ENCODE measurements at regions not wholly inside any gene's neighbourhood (a gene's known extent, or its start where the extent isn't known, plus 50 kb on each side); places are given as distances from the start of the nearest gene placed in this dataset.

DNA sequence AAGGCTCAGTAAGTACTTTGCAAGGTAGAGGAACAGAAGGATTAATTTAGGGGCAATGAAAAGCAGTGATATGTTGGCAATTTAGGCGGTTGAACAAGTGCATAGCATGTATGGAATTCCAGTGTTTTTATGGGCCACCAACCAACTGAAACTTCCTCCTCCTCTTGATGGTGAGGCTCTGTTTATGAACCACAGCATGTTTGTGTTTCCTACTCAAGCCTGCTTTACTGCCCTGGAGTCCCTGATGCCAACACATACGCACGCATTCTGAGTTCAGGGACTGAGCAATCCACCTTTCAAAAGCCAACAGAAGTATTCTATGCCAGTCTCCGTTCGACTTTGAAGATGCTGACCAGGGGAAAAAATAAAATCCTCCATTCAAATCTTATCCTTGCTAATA, 417.5 kb downstream of the EFNA5 start:
- DNase-seq (ENCODE audit: extremely low spot score), result no peak
- no peak for TF ChIP-seq ZNF384 (IDR thresholded peaks at IDR 0.05)
- no peak for TF ChIP-seq FOXK2 (IDR thresholded peaks at IDR 0.05)
- no peak for TF ChIP-seq LEF1 (IDR thresholded peaks at IDR 0.05; ENCODE audit: borderline replicate concordance)
- TF ChIP-seq SP1 (IDR thresholded peaks at IDR 0.05), result no peak
- TF ChIP-seq CTBP1 (IDR thresholded peaks at IDR 0.05; ENCODE audit: borderline replicate concordance), result no peak
- TF ChIP-seq BHLHE40 (IDR thresholded peaks at IDR 0.05; ENCODE audit: borderline replicate concordance), result no peak
- TF ChIP-seq, protein P1, sequence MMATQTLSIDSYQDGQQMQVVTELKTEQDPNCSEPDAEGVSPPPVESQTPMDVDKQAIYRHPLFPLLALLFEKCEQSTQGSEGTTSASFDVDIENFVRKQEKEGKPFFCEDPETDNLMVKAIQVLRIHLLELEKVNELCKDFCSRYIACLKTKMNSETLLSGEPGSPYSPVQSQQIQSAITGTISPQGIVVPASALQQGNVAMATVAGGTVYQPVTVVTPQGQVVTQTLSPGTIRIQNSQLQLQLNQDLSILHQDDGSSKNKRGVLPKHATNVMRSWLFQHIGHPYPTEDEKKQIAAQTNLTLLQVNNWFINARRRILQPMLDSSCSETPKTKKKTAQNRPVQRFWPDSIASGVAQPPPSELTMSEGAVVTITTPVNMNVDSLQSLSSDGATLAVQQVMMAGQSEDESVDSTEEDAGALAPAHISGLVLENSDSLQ (IDR thresholded peaks at IDR 0.05), result no peak
- no peak for TF ChIP-seq SUZ12 (IDR thresholded peaks at IDR 0.05)
- TF ChIP-seq HDGF (IDR thresholded peaks at IDR 0.05; ENCODE audit: borderline replicate concordance), result no peak
- no peak for TF ChIP-seq FOXA1 (IDR thresholded peaks at IDR 0.05)
- TF ChIP-seq NFRKB (IDR thresholded peaks at IDR 0.05), result no peak
- no peak for TF ChIP-seq ARNT (IDR thresholded peaks at IDR 0.05)
- no peak for TF ChIP-seq ELF4 (IDR thresholded peaks at IDR 0.05)
- no peak for TF ChIP-seq FOXM1 (IDR thresholded peaks at IDR 0.05; ENCODE audit: borderline replicate concordance)
- TF ChIP-seq L3MBTL2 (conservative IDR thresholded peaks at IDR 0.05), result no peak
- TF ChIP-seq TARDBP (IDR thresholded peaks at IDR 0.05), result no peak
- ChIA-PET POLR2A (no interaction called here), CTCF (interaction anchor here (0.6 kb wide), 1 partner anchor 950 kb away, joined by 3 read pairs; no protein-coding TSS in a partner anchor)

DNA sequence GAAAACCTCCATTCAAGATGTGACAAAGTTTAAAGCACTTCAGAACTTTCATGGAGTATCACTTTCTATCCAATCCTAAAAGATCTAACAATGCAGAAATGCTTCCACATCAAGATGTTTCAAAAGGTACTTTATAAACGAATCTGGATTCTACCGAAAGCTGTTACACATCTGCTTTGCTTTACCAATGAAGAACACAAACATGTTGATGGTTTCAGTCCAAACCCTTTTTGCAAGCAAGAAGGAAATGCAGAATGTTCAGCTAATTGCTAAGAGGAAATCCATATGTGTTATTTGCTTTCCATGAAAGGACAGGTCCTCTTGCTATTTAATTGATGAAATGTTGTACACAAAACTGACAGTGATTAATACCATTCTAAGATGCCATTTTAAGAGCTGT, 419.6 kb downstream of the EFNA5 start:
- ChIA-PET CTCF (interaction anchor here (1.4 kb wide), 1 partner anchor 9 kb away, joined by 3 read pairs; no protein-coding TSS in a partner anchor), POLR2A (no interaction called here)
- TF ChIP-seq SUZ12 (IDR thresholded peaks at IDR 0.05), result no peak
- TF ChIP-seq, protein P1 (IDR thresholded peaks at IDR 0.05), result peak; percentile 26; the same call in 1 of the 2 replicates
- no peak for DNase-seq (ENCODE audit: extremely low spot score)

DNA sequence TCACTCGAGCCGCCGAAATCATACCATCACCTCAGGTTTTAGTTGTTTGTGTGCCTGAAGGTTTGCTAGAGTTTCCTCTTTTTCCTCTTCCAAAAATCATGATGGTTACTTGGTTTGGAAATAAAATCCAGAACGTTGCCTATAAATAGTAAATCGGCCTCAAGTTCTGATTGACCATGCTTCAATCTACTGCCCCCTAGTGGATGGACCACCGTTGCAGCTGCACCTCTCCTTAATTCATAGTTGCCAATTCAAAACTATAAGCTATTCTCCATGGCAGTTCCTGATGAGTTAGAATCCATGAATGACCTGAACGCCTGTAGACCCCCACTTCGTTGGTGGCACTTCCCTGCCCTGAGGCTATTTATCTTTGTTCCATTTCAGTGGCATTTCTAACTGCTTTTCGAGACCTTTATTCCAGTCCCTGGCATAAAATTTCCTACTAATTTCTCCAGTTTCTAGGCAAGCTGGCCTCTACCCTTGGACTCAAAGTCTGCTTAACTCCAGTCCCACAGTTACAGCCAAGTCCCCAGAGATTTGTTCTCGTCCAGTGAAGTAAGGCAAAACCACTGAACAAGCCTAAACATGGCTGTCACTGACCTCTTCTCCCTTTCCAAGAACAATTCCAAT, 422.6 kb downstream of the EFNA5 start:
- CTCF ChIA-PET, result interaction anchor here (0.8 to 1.7 kb wide), 7 partner anchors 13 to 433 kb away, joined by 3 to 4 read pairs (median 3); no protein-coding TSS in a partner anchor
- TF ChIP-seq L3MBTL2 (conservative IDR thresholded peaks at IDR 0.05) (0 out of 2 replicates have a peak, but pooled peaks have one; percentile 22), SUZ12 (IDR thresholded peaks at IDR 0.05) (no peak), CTBP1 (IDR thresholded peaks at IDR 0.05; ENCODE audit: borderline replicate concordance) (no peak), NFRKB (IDR thresholded peaks at IDR 0.05) (no peak), ELF4 (IDR thresholded peaks at IDR 0.05) (no peak), FOXK2 (IDR thresholded peaks at IDR 0.05) (no peak), HDGF (IDR thresholded peaks at IDR 0.05; ENCODE audit: borderline replicate concordance) (no peak), TARDBP (IDR thresholded peaks at IDR 0.05) (no peak)
- POLR2A ChIA-PET, result no interaction called here
- peak; percentile 60 for DNase-seq (ENCODE audit: extremely low spot score)

DNA sequence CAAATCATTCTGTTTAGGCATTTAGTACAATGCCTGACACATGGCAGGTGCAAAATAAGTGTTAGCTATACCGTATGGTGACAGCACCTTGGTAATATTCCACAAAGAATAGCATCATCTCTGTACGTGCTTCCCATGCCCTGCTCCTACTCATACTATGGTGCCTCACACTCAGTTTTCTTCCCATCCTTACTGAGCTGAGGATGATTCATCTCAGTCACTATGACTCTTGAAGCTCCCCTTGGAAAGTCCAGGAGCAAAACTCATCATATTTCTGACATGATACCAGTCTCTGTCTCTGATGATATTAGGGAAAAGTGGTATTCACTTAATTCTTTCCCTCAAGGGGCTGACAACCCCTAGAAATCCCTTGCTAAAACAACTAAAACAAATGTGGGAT, 423.3 kb downstream of the EFNA5 start:
- CTCF ChIA-PET, result interaction anchor here (0.7 to 1.7 kb wide), 6 partner anchors 12 to 935 kb away, joined by 3 to 4 read pairs (median 3); no protein-coding TSS in a partner anchor
- POLR2A ChIA-PET, result no interaction called here
- TF ChIP-seq FOXK2 (IDR thresholded peaks at IDR 0.05), result no peak
- no peak for TF ChIP-seq BHLHE40 (IDR thresholded peaks at IDR 0.05; ENCODE audit: borderline replicate concordance)
- TF ChIP-seq FOXA1 (IDR thresholded peaks at IDR 0.05), result no peak
- no peak for TF ChIP-seq FOXM1 (IDR thresholded peaks at IDR 0.05; ENCODE audit: borderline replicate concordance)
- TF ChIP-seq NFRKB (IDR thresholded peaks at IDR 0.05), result no peak
- TF ChIP-seq CTBP1 (IDR thresholded peaks at IDR 0.05; ENCODE audit: borderline replicate concordance), result no peak
- TF ChIP-seq HDGF (IDR thresholded peaks at IDR 0.05; ENCODE audit: borderline replicate concordance), result no peak
- TF ChIP-seq LEF1 (IDR thresholded peaks at IDR 0.05; ENCODE audit: borderline replicate concordance), result no peak
- TF ChIP-seq, protein P1 (IDR thresholded peaks at IDR 0.05), result no peak
- no peak for DNase-seq (ENCODE audit: extremely low spot score)

DNA sequence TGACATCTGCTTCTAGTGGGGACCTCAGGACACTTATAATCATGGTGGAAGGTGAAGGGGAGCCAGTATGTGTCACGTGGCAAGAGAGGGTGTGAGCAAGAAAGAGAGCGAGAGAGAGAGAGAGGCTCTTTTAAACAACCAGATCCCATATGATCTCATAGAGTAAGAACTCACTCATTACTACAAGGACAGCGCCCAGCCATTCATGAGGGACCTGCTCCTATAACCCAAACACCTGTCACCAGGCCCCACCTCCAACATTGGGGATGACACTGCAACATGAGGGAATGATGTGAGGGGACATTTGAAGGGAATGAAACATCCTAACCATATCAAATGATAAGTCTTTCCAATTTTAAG, 427.5 kb downstream of the EFNA5 start:
- TF ChIP-seq ZNF384 (IDR thresholded peaks at IDR 0.05), result no peak
- TF ChIP-seq, protein P1 (IDR thresholded peaks at IDR 0.05), result no peak
- TF ChIP-seq SUZ12 (IDR thresholded peaks at IDR 0.05), result no peak
- TF ChIP-seq L3MBTL2 (conservative IDR thresholded peaks at IDR 0.05), result no peak
- no peak for TF ChIP-seq ARNT (IDR thresholded peaks at IDR 0.05)
- TF ChIP-seq FOXK2 (IDR thresholded peaks at IDR 0.05), result no peak
- no peak for TF ChIP-seq BHLHE40 (IDR thresholded peaks at IDR 0.05; ENCODE audit: borderline replicate concordance)
- no peak for TF ChIP-seq SP1 (IDR thresholded peaks at IDR 0.05)
- no peak for TF ChIP-seq ELF4 (IDR thresholded peaks at IDR 0.05)
- TF ChIP-seq HDGF (IDR thresholded peaks at IDR 0.05; ENCODE audit: borderline replicate concordance), result no peak
- TF ChIP-seq CTBP1 (IDR thresholded peaks at IDR 0.05; ENCODE audit: borderline replicate concordance), result no peak
- no peak for TF ChIP-seq NFRKB (IDR thresholded peaks at IDR 0.05)
- no peak for TF ChIP-seq TARDBP (IDR thresholded peaks at IDR 0.05)
- ChIA-PET CTCF (no interaction called here), POLR2A (no interaction called here)
- no peak for DNase-seq (ENCODE audit: extremely low spot score)

All from HEK293T (cell line).